ENCODE measurements at regions not wholly inside any gene's neighbourhood (a gene's known extent, or its start where the extent isn't known, plus 50 kb on each side); places are given as distances from the start of the nearest gene placed in this dataset.

- Mint-ChIP-seq H3K9me3 (ENCODE audit: insufficient read depth) (no peaks in the 10 kb centered on the region), H3K27ac (no peak overlapping the region), H3K4me1 (no peaks in the 10 kb centered on the region), H3K27me3 (no peaks in the 10 kb centered on the region), H3K4me3 (no peak overlapping the region)
- Histone ChIP-seq H2AFZ (ENCODE audit: insufficient read depth, low read depth, low read length, poor library complexity, severe bottlenecking) (no peak overlapping the region), H3K9ac (ENCODE audit: low read length) (no peak overlapping the region), H3K27ac (ENCODE audit: low read length in 2 of 2) (no peak overlapping the region), H3K27me3 (replicated peaks in 1 of 4; ENCODE audit: control extremely low read depth in 1 of 4, control insufficient read depth in 3 of 4, insufficient read depth in 4 of 4, low read length in 3 of 4) (no peaks in the 10 kb centered on the region), H3K9me3 (ENCODE audit: control extremely low read depth in 1 of 3, control insufficient read depth in 2 of 3, insufficient read depth in 1 of 3, low read length in 2 of 3) (no peaks in the 10 kb centered on the region), H4K20me1 (ENCODE audit: control insufficient read depth, insufficient read depth, low read length, poor library complexity, severe bottlenecking) (no peaks in the 10 kb centered on the region), H3K4me2 (replicated peaks; ENCODE audit: low read depth, low read length, poor library complexity, severe bottlenecking) (no peak overlapping the region), H3K36me3 (replicated peaks in 1 of 2; ENCODE audit: control extremely low read depth in 1 of 2, control insufficient read depth in 1 of 2, extremely low read depth in 1 of 2, insufficient read depth in 2 of 2, low read length in 1 of 2) (no peaks in the 10 kb centered on the region), H3K4me3 (ENCODE audit: control extremely low read depth in 1 of 5, extremely low read depth in 1 of 5, insufficient read depth in 1 of 5, low read depth in 2 of 5, low read length in 4 of 5) (no peak overlapping the region), H3K79me2 (ENCODE audit: control insufficient read depth, insufficient read depth, low read length) (no peaks in the 10 kb centered on the region), H3K4me1 (ENCODE audit: control insufficient read depth in 2 of 2, insufficient read depth in 2 of 2, low read length in 2 of 2) (no peaks in the 10 kb centered on the region)
- TF ChIP-seq EZH2 (IDR thresholded peaks at IDR 0.05; ENCODE audit: borderline replicate concordance, insufficient read depth, low read depth, low read length, poor library complexity, severe bottlenecking): no peak
- TF ChIP-seq CTCF (IDR thresholded peaks at IDR 0.05): no peak
- POLR2A ChIA-PET: no interaction called here
- DNase-seq (no peak), ATAC-seq (ENCODE audit: low read depth) (no peak)
- 88% methylated on average over 2 of the region's 2 CpGs for WGBS (ENCODE audit: insufficient coverage)
- CTCF ChIA-PET: no interaction called here
- intact Hi-C loops (cut with micrococcal nuclease): no loop called here
Measured at GRCh38 chr5:58099257-58099656, 360.6 kb downstream of the PLK2 start.

- H3K27me3 ChIP-seq (replicated peaks in 1 of 4; ENCODE audit: control extremely low read depth in 1 of 4, control insufficient read depth in 3 of 4, insufficient read depth in 4 of 4, low read length in 3 of 4): no peaks in the 10 kb centered on the region
- no peak overlapping the region for H2AFZ ChIP-seq (ENCODE audit: insufficient read depth, low read depth, low read length, poor library complexity, severe bottlenecking)
- TF ChIP-seq CTCF (IDR thresholded peaks at IDR 0.05): no peak
- TF ChIP-seq EZH2 (IDR thresholded peaks at IDR 0.05; ENCODE audit: borderline replicate concordance, insufficient read depth, low read depth, low read length, poor library complexity, severe bottlenecking): no peak
- DNase-seq (no peak), ATAC-seq (ENCODE audit: low read depth) (no peak)
- no peak overlapping the region for H3K4me3 Mint-ChIP-seq
- WGBS (ENCODE audit: insufficient coverage): 0% methylated on average over 4 of the region's 5 CpGs
- H3K4me1 ChIP-seq (ENCODE audit: control insufficient read depth in 2 of 2, insufficient read depth in 2 of 2, low read length in 2 of 2): no peaks in the 10 kb centered on the region
- intact Hi-C loops (cut with micrococcal nuclease): no loop called here
- POLR2A ChIA-PET: no interaction called here
- H3K9ac ChIP-seq (ENCODE audit: low read length): no peak overlapping the region
- no peak overlapping the region for H3K4me2 ChIP-seq (replicated peaks; ENCODE audit: low read depth, low read length, poor library complexity, severe bottlenecking)
- no peaks in the 10 kb centered on the region for H3K36me3 ChIP-seq (replicated peaks in 1 of 2; ENCODE audit: control extremely low read depth in 1 of 2, control insufficient read depth in 1 of 2, extremely low read depth in 1 of 2, insufficient read depth in 2 of 2, low read length in 1 of 2)
- no peaks in the 10 kb centered on the region for H3K9me3 Mint-ChIP-seq (ENCODE audit: insufficient read depth)
- H3K4me3 ChIP-seq (ENCODE audit: control extremely low read depth in 1 of 5, extremely low read depth in 1 of 5, insufficient read depth in 1 of 5, low read depth in 2 of 5, low read length in 4 of 5): no peak overlapping the region
- no peaks in the 10 kb centered on the region for H3K9me3 ChIP-seq (ENCODE audit: control extremely low read depth in 1 of 3, control insufficient read depth in 2 of 3, insufficient read depth in 1 of 3, low read length in 2 of 3)
- no peak overlapping the region for H3K27ac Mint-ChIP-seq
- no peak overlapping the region for H3K27ac ChIP-seq (ENCODE audit: low read length in 2 of 2)
- no peaks in the 10 kb centered on the region for H3K27me3 Mint-ChIP-seq
- CTCF ChIA-PET: no interaction called here
- H4K20me1 ChIP-seq (ENCODE audit: control insufficient read depth, insufficient read depth, low read length, poor library complexity, severe bottlenecking): no peaks in the 10 kb centered on the region
- H3K4me1 Mint-ChIP-seq: no peaks in the 10 kb centered on the region
- no peaks in the 10 kb centered on the region for H3K79me2 ChIP-seq (ENCODE audit: control insufficient read depth, insufficient read depth, low read length)
Measured at GRCh38 chr5:58094031-58094430, 365.9 kb downstream of the PLK2 start.
